ENCODE measurements at regions not wholly inside any gene's neighbourhood (a gene's known extent, or its start where the extent isn't known, plus 50 kb on each side); places are given as distances from the start of the nearest gene placed in this dataset.

GRCh38 chr6:142551274-142551811 lies 249.5 kb downstream of the ADGRG6 start:
- peak in 2 of 42 donors; percentile 6 to 17 for DNase-seq
- intact Hi-C loops (cut with DNase I), result no loop called here

- intact Hi-C loops (cut with DNase I), result no loop called here
- no peak for DNase-seq
Measured at GRCh38 chr6:142558786-142559185, 257.0 kb downstream of the ADGRG6 start.

- intact Hi-C loops (cut with DNase I), result no loop called here
- no peak for DNase-seq
Measured at GRCh38 chr6:142561511-142562265, 259.9 kb downstream of the ADGRG6 start.

GRCh38 chr6:142562865-142563264 lies 261.1 kb downstream of the ADGRG6 start:
- no peak for DNase-seq
- intact Hi-C loops (cut with DNase I), result no loop called here

GRCh38 chr6:142566628-142567396 lies 265.0 kb downstream of the ADGRG6 start:
- intact Hi-C loops (cut with DNase I), result no loop called here
- peak in 37 of 42 donors; percentile 9 to 81 (median 49) for DNase-seq

GRCh38 chr6:142567461-142567860 lies 265.7 kb downstream of the ADGRG6 start:
- DNase-seq, result no peak
- intact Hi-C loops (cut with DNase I), result no loop called here

- no peak for DNase-seq
- intact Hi-C loops (cut with DNase I), result no loop called here
Measured at GRCh38 chr6:142568857-142569597, 267.2 kb downstream of the ADGRG6 start.

GRCh38 chr6:142569676-142570075 lies 267.9 kb downstream of the ADGRG6 start:
- intact Hi-C loops (cut with DNase I), result no loop called here
- DNase-seq, result peak in 19 of 42 donors; percentile 5 to 72 (median 28)

GRCh38 chr6:142570221-142570671 lies 268.4 kb downstream of the ADGRG6 start:
- intact Hi-C loops (cut with DNase I), result no loop called here
- DNase-seq, result no peak

GRCh38 chr6:142592876-142593275 lies 291.1 kb downstream of the ADGRG6 start:
- intact Hi-C loops (cut with DNase I), result no loop called here
- DNase-seq, result no peak

GRCh38 chr6:142597836-142598235 lies 296.0 kb downstream of the ADGRG6 start:
- DNase-seq, result no peak

GRCh38 chr6:142601427-142601826 lies 299.6 kb downstream of the ADGRG6 start:
- no peak for DNase-seq
- intact Hi-C loops (cut with DNase I), result no loop called here

More at GRCh38 chr6:142597836-142598235, 296.0 kb downstream of the ADGRG6 start:
- intact Hi-C loops (cut with DNase I), result no loop called here

- intact Hi-C loops (cut with DNase I), result no loop called here
- DNase-seq, result no peak
Measured at GRCh38 chr6:142602972-142603371, 301.2 kb downstream of the ADGRG6 start.

- intact Hi-C loops (cut with DNase I), result no loop called here
- no peak for DNase-seq
Measured at GRCh38 chr6:142605922-142606485, 304.2 kb downstream of the ADGRG6 start.

GRCh38 chr6:142612956-142613355 lies 311.1 kb downstream of the ADGRG6 start:
- DNase-seq, result no peak
- intact Hi-C loops (cut with DNase I), result no loop called here

GRCh38 chr6:142613981-142614380 lies 312.2 kb downstream of the ADGRG6 start:
- no peak for DNase-seq
- intact Hi-C loops (cut with DNase I), result no loop called here

GRCh38 chr6:142617158-142617557 lies 315.4 kb downstream of the ADGRG6 start:
- no peak for DNase-seq

GRCh38 chr6:142621822-142622221 lies 320.0 kb downstream of the ADGRG6 start:
- intact Hi-C loops (cut with DNase I), result no loop called here
- no peak for DNase-seq

More at GRCh38 chr6:142617158-142617557, 315.4 kb downstream of the ADGRG6 start:
- intact Hi-C loops (cut with DNase I), result no loop called here

All from head of caudate nucleus (tissue), 42 donors.